Kidney tubule cell (primary cell): ENCODE measurements at regions not wholly inside any gene's neighbourhood (a gene's known extent, or its start where the extent isn't known, plus 50 kb on each side); places are given as distances from the start of the nearest gene placed in this dataset.
"Not testable (repeated sequence)": the region's sequence is repeated elsewhere in the genome, so short reads cannot be mapped to it uniquely, and the experiment has no call there.

Experiments
- DNase-seq: peaks from one replicate; pipeline ENCODE4 v3.0.0-alpha.2; 2018; ENCODE audit warnings: low spot score

DNA sequence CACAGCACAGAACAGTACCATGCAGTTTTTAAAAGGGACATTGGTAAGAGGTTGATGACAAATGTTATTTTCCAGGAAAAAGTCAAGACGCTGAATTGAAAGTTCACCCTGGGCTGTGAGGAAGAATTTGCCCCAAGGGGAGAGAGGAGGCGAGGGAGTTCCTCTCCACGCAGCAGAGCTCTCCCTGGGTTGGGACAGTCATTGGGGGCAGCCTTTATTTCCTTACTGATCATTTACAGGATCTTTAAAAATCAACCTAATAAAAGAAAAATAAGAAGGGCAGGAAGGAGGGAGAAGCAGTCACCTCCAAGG lies 49.9 kb upstream of the WNT7B start:
- DNase-seq = no peak

GRCh38 chr22:46027211-46028105 lies 50.5 kb upstream of the WNT7B start:
- no peak for DNase-seq

GRCh38 chr22:46028106-46028991 lies 51.4 kb upstream of the WNT7B start:
- DNase-seq = no peak

GRCh38 chr22:46029036-46029435 lies 52.1 kb upstream of the WNT7B start:
- DNase-seq = no peak

DNA sequence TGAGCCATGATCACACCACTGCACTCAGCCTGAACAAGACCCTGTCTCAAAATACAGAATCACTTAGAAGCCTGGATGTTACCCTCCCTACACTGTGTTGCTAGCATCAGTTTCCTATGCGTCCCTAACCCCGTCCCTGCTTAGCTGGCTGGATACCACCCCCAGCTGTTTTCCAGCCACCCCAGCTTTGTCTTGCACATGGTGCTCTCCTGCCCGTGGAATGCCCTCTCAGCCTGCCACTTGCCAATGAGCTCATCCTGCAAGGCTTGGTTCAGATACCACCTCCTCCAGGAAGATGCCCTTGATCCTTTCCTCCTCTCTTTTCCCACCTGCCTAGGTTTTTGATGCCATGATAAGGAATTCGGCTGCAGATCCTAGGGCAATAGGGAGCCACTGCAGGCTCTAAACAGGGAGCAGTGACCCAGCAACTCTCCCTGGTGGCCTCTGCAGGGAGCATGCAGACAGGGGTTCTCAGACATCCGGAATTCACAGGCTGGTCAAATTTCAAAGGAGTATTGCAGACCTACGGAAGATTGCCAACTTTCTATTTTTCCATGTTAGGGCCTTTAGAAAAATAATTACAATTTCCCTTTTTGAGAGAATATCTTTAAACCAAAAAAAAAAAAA lies 52.7 kb upstream of the WNT7B start:
- no peak for DNase-seq

GRCh38 chr22:46030231-46030880 lies 53.4 kb upstream of the WNT7B start:
- DNase-seq = no peak

DNA sequence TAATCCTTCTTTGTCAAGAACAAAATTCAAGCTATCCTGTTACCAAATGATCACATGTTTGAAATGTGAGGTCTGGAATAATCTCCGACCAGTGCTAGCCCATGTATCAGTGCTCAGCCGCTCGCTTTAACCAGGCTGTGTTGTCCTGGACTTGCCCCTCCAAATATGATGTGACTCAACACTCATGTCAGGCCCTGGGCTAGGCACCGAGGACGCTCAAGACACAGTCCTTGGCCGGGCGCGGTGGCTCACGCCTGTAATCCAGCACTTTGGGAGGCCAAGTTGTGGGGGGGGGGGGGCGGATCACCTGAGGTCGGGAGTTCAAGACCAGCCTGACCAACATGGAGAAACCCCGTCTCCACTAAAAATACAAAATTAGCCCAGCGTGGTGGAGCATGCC lies 54.1 kb upstream of the WNT7B start:
- DNase-seq = no peak

DNA sequence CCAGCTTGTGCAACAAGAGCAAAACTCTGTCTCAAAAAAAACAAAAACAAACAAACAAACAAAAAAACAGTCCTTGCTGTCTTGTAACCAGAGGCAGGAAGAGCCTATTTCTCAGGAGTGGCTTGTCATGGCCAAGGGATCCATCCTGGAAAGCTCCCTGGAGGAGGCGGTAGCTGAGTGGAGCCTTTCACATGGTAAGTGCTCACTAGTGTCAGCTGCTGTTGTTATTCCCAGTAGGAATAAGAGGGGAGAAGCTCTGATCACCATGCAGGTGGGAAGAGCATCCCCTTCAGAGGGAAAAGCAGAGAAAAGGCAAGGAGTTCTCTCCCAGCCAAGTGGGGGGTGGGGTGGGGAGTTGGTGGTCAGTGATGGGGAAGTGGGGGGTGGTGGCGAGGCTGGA lies 54.6 kb upstream of the WNT7B start:
- no peak for DNase-seq

GRCh38 chr22:46031965-46032851 lies 55.2 kb upstream of the WNT7B start:
- DNase-seq = no peak

GRCh38 chr22:46033256-46034200 lies 56.6 kb upstream of the WNT7B start:
- peak; percentile 8 for DNase-seq

DNA sequence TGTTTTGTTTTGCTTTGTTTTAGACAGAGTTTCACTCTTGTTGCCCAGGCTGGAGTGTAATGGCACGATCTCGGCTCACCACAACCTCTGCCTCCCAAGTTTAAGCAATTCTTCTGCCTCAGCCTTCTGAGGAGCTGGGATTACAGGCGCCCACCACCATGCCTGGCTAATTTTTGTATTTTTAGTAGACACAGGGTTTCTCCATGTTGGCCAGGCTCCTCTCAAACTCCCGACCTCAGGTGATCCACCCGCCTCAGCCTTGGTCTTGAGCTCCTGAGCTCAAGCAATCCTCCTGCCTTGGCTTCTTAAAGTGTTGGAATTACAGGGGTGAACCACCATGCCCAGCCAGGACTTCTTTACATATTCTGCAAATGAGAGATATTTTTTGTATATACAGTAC lies 57.5 kb upstream of the WNT7B start:
- DNase-seq = not testable (repeated sequence)

- DNase-seq = no peak
Observed at GRCh38 chr22:46035380-46035741, 58.4 kb upstream of the WNT7B start.

DNA sequence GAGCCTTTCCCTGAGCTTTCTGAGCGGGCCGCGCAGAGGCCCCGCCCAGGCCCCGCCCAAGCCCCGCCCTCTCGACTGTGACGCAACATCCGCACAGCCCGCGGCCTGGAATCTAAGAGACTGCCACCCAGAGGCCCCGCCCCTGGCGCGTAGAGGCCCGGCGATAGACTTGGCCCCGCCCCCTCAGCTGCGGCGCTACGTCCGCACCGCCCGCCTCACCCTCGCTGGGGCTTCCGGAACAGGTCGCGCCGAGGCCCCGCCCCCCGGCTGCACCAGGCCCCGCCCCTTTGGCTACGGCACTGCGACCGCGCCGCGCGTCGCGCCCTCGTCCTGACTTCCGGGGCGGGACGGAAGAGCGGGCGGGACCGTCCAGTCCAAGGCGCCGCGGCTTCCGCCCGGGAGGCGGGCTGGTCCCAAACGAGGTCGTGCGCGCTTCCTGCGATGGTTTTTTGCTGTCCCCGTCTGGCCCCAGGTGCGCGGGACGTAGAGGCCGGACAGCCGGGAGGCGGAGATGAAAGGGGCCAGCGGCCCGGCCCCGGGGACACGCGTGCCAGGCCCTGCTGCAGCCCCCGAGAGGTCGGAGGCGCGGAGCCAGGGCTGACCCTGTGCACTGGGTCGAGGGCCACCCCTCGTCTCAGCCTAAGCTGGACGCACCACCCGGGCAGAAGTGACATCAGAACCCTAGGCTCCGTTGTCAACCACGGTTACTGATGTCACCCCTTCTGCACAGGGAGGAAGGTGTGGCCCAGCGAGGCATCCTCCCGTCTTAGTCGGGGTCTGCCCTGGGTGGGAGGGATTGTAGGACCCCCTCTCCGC lies 59.0 kb upstream of the WNT7B start:
- peak; percentile 99 for DNase-seq

GRCh38 chr22:46036558-46037408 lies 59.8 kb upstream of the WNT7B start:
- peak; percentile 63 for DNase-seq

DNA sequence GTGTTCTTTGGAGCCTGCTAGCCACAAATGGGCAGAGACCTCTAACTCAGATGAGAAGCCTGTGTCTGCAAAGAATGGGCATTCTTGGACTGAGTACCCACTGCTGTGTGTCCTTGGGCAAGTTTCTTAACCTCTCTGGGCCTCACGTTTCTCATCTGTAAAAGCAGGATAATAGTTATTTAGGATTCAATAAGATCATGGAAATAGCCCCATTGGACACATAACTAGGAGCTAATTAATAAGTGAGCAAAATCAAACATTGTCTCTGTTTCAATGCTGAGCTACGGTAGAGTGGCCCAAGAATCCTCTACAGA lies 61.2 kb upstream of the WNT7B start:
- DNase-seq = no peak

- DNase-seq = no peak
Observed at GRCh38 chr22:46038516-46039430, 61.8 kb upstream of the WNT7B start.

DNA sequence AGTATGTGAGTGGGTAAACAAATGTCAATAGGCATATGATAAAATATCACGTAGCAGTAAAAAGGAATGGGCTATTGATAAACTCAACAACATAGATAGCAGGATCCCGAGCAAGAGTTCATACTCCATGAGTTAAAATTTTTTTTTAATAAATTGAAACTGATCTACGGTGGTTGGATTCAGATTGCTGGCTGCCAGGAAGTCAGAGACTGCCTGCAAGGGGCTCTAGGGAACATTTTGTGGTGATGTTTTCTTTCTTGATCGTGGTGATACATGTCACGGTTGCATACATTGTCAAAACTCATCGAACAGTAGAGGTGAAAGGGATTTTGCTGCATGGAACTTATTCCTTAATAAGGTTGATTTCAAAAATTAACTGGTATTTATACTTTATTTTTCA lies 62.6 kb upstream of the WNT7B start:
- no peak for DNase-seq
